Trophoblast cell (in vitro differentiated cells and primary cell): ENCODE measurements at regions not wholly inside any gene's neighbourhood (a gene's known extent, or its start where the extent isn't known, plus 50 kb on each side); places are given as distances from the start of the nearest gene placed in this dataset.

ENCODE experiments used
- DNase-seq, 2 donors: peaks; one replicate each; pipeline ENCODE4 v3.0.0-alpha.2; 2016
- H2AFZ ChIP-seq: 2 replicates; pipeline ENCODE4 v1.6.1; 2013; ENCODE audit warnings: low read length, moderate library complexity, mild to moderate bottlenecking; ENCODE audit not compliant: insufficient read depth, poor library complexity
- H2AK5ac ChIP-seq: 2 replicates; pipeline ENCODE4 v1.6.1; 2013; ENCODE audit warnings: mild to moderate bottlenecking, low read length
- H2BK120ac ChIP-seq: 2 replicates; pipeline ENCODE4 v1.6.1; 2013; ENCODE audit warnings: low read length, mild to moderate bottlenecking, moderate library complexity; ENCODE audit not compliant: insufficient read depth, poor library complexity
- H2BK12ac ChIP-seq: 2 replicates; pipeline ENCODE4 v1.6.1; 2013; ENCODE audit warnings: mild to moderate bottlenecking, low read length, moderate library complexity
- H2BK5ac ChIP-seq: 2 replicates; pipeline ENCODE4 v1.6.1; 2013; ENCODE audit warnings: low read length, low read depth, moderate library complexity, mild to moderate bottlenecking; ENCODE audit not compliant: poor library complexity
- H3K14ac ChIP-seq: 2 replicates; pipeline ENCODE4 v1.6.1; 2013; ENCODE audit warnings: mild to moderate bottlenecking, low read length
- H3K18ac ChIP-seq: 2 replicates; pipeline ENCODE4 v1.6.1; 2013; ENCODE audit warnings: mild to moderate bottlenecking, low read length
- H3K23ac ChIP-seq: 2 replicates; pipeline ENCODE4 v1.6.1; 2013; ENCODE audit warnings: low read length
- H3K27ac ChIP-seq: 2 replicates; pipeline ENCODE4 v1.5.1; 2013; ENCODE audit warnings: low read depth, mild to moderate bottlenecking, inconsistent platforms, low read length, moderate library complexity
- H3K27me3 ChIP-seq: 2 replicates; pipeline ENCODE4 v1.6.1; 2013; ENCODE audit warnings: inconsistent platforms, mild to moderate bottlenecking, low read length, moderate library complexity; ENCODE audit not compliant: insufficient read depth
- H3K36me3 ChIP-seq, 2 experiments: 1 replicate in 1 of 2; 2 replicates in 1 of 2; pipeline ENCODE4 v1.6.1; 2013; ENCODE audit warnings: low read length in 2 of 2, mild to moderate bottlenecking in 2 of 2, moderate library complexity in 1 of 2; ENCODE audit not compliant: insufficient read depth in 2 of 2, control insufficient read depth in 1 of 2
- H3K4ac ChIP-seq: 2 replicates; pipeline ENCODE4 v1.6.1; 2013; ENCODE audit warnings: low read depth, mild to moderate bottlenecking, low read length, moderate library complexity
- H3K4me1 ChIP-seq, 2 experiments: 1 replicate in 1 of 2; 2 replicates in 1 of 2; pipeline ENCODE4 v1.6.1; 2013; ENCODE audit warnings: low read length in 2 of 2, mild to moderate bottlenecking in 2 of 2, moderate library complexity in 1 of 2; ENCODE audit not compliant: insufficient read depth in 2 of 2, control insufficient read depth in 1 of 2
- H3K4me2 ChIP-seq: 2 replicates; pipeline ENCODE4 v1.6.1; 2013; ENCODE audit warnings: inconsistent platforms, mild to moderate bottlenecking, low read length, moderate library complexity
- H3K4me3 ChIP-seq: 2 replicates; pipeline ENCODE4 v1.5.1; 2013; ENCODE audit warnings: mild to moderate bottlenecking, low read depth, low read length, inconsistent platforms
- H3K79me1 ChIP-seq: one replicate; pipeline ENCODE4 v1.6.1; 2013; ENCODE audit warnings: low read length
- H3K79me2 ChIP-seq: 2 replicates; pipeline ENCODE4 v1.6.1; 2013; ENCODE audit warnings: low read length, mild to moderate bottlenecking; ENCODE audit not compliant: control insufficient read depth, insufficient read depth, poor library complexity
- H3K9ac ChIP-seq: 2 replicates; pipeline ENCODE4 v1.6.1; 2013; ENCODE audit warnings: mild to moderate bottlenecking, low read length
- H3K9me3 ChIP-seq: 2 replicates; pipeline ENCODE4 v1.6.1; 2013; ENCODE audit warnings: low read depth, mild to moderate bottlenecking, control low read depth, inconsistent platforms, low read length; ENCODE audit not compliant: insufficient read depth
- H4K12ac ChIP-seq: 2 replicates; pipeline ENCODE4 v1.6.1; 2013; ENCODE audit warnings: low read depth, mild to moderate bottlenecking, low read length, moderate library complexity
- H4K8ac ChIP-seq: 2 replicates; pipeline ENCODE4 v1.6.1; 2013; ENCODE audit warnings: low read depth, mild to moderate bottlenecking, low read length, moderate library complexity
- H4K91ac ChIP-seq: one replicate; pipeline ENCODE4 v1.6.1; 2013; ENCODE audit warnings: low read depth, mild to moderate bottlenecking, low read length, moderate library complexity
- WGBS: extraction: QIAGEN DNeasy Blood & Tissue Kit; methylation state at CpG from one replicate; pipeline ENCODE4 v1.1.7; 2013; ENCODE audit warnings: missing lambda C conversion rate; ENCODE audit not compliant: insufficient read length, insufficient coverage; ENCODE audit errors: extremely low coverage; 5-methylcytosine and 5-hydroxymethylcytosine counted together

DNA sequence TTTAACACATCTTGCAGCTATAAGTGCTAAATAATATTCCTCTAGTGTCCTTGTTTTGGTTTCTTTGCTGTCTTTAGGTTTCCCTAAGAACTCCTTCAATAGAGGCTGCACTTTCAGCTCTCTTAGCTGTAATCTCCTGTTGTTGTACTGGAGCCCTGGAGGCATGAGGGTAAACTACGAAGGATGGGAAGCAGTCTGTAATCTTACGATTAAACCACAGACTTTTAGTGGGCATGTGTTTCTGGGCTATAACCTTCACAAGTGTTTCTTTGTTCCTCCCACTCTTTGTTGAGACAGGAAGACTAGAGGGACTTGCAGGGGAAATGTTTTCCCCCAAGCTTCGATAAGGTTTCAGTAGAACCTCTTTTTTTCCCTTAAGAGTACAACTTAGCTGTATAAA lies 1058.1 kb downstream of the NSUN3 start:
- H3K4ac ChIP-seq: no peak overlapping the region
- no peaks in the 10 kb centered on the region for H3K79me1 ChIP-seq
- no peak overlapping the region for H3K9ac ChIP-seq
- H4K12ac ChIP-seq: no peak overlapping the region
- no peak overlapping the region for H3K4me3 ChIP-seq
- no peaks in the 10 kb centered on the region for H3K36me3 ChIP-seq
- H3K4me1 ChIP-seq: no peaks in the 10 kb centered on the region
- no peak overlapping the region for H2AFZ ChIP-seq
- no peak overlapping the region for H4K91ac ChIP-seq
- no peak overlapping the region for H3K27ac ChIP-seq
- H3K4me2 ChIP-seq: no peak overlapping the region
- H2AK5ac ChIP-seq: no peak overlapping the region
- H3K79me2 ChIP-seq: no peaks in the 10 kb centered on the region
- WGBS: no CpG with 5 or more reads among the region's 3 CpGs
- no peak overlapping the region for H3K23ac ChIP-seq
- no peak overlapping the region for H4K8ac ChIP-seq
- H3K18ac ChIP-seq: no peak overlapping the region
- no peak overlapping the region for H3K14ac ChIP-seq
- no peaks in the 10 kb centered on the region for H3K27me3 ChIP-seq
- H2BK120ac ChIP-seq: no peak overlapping the region
- no peak for DNase-seq
- no peaks in the 10 kb centered on the region for H3K9me3 ChIP-seq
- no peak overlapping the region for H2BK12ac ChIP-seq
- H2BK5ac ChIP-seq: no peak overlapping the region

DNA sequence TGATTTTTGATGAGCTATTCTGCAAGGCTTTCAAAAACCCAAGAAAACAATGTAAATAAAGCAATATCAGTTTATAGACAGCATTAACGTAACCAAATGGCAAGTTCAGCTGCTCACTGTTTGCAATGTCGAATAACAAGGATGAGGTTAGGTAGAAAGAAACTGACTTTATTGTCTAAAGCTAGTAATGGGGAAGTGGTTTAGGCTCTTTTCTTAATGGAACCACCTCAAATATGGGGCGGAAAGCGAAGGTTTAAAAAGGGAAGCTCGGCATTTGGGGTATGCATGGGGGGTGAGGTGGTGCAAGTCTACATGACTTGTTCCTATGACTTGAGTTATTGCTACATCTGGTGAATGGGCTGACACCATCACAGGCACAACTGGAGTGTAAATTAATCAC lies 1060.2 kb downstream of the NSUN3 start:
- Histone ChIP-seq H2BK120ac (no peak overlapping the region), H4K91ac (no peak overlapping the region), H3K4me2 (no peak overlapping the region)

DNA sequence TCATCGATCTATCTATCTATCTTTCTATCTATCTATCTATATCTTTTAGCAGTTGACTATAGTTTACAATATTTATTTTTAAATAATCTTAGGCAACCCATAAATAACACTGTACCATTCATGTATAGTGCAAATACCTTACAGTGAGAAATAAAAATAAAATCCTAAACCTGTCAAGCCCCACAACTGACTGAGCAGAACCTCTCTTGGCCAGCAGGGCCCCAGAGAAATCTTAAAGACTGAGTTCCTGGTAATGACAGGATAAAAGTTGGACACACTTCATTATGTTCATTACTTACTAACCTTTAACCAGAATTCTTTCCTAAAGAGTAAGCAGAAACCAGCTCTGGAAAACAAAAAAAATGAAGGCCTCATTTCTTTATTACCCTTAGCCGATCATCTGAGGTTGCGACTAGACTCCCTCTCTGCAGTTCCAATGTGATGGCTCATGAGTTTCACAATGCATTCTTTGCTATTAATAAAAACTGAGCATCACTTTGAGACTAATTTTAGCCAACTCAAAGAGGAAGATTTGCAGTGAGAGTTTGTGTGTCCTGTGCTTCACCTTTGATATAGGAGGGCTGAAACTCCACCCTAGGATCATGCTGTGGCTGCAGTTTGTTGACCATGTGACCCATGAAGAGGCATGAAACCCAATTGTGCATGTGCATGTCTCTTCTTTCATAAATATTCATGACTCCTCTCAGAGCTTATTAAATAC lies 1072.0 kb downstream of the NSUN3 start:
- no peak for DNase-seq
- H2AFZ ChIP-seq: no peak overlapping the region
- no peak overlapping the region for H2AK5ac ChIP-seq
- no peak overlapping the region for H3K23ac ChIP-seq
- H3K4me1 ChIP-seq: no peaks in the 10 kb centered on the region
- H3K27me3 ChIP-seq: no peaks in the 10 kb centered on the region
- H3K14ac ChIP-seq: no peak overlapping the region
- H3K18ac ChIP-seq: no peak overlapping the region
- no peak overlapping the region for H3K4ac ChIP-seq
- H4K91ac ChIP-seq: no peak overlapping the region
- no peak overlapping the region for H4K12ac ChIP-seq
- no peak overlapping the region for H2BK5ac ChIP-seq
- H2BK12ac ChIP-seq: no peak overlapping the region
- no peak overlapping the region for H3K4me3 ChIP-seq
- no peak overlapping the region for H4K8ac ChIP-seq
- H3K36me3 ChIP-seq: no peaks in the 10 kb centered on the region
- H3K79me2 ChIP-seq: no peaks in the 10 kb centered on the region
- no peak overlapping the region for H3K9ac ChIP-seq
- no peak overlapping the region for H3K27ac ChIP-seq
- H3K4me2 ChIP-seq: no peak overlapping the region
- WGBS: no CpG with 5 or more reads among the region's 3 CpGs
- no peak overlapping the region for H2BK120ac ChIP-seq
- H3K79me1 ChIP-seq: no peaks in the 10 kb centered on the region
- no peaks in the 10 kb centered on the region for H3K9me3 ChIP-seq

More for the DNA sequence above, 1060.2 kb downstream of the NSUN3 start:
- H3K4me1 ChIP-seq: no peaks in the 10 kb centered on the region
- no peaks in the 10 kb centered on the region for H3K79me2 ChIP-seq
- no peaks in the 10 kb centered on the region for H3K9me3 ChIP-seq
- no CpG with 5 or more reads among the region's 5 CpGs for WGBS
- no peak overlapping the region for H3K4ac ChIP-seq
- H2BK12ac ChIP-seq: no peak overlapping the region
- no peaks in the 10 kb centered on the region for H3K36me3 ChIP-seq
- H3K79me1 ChIP-seq: no peaks in the 10 kb centered on the region
- H3K9ac ChIP-seq: no peak overlapping the region
- H4K12ac ChIP-seq: no peak overlapping the region
- no peak for DNase-seq
- no peak overlapping the region for H3K23ac ChIP-seq
- H3K18ac ChIP-seq: no peak overlapping the region
- H3K14ac ChIP-seq: no peak overlapping the region
- H3K27ac ChIP-seq: no peak overlapping the region
- no peak overlapping the region for H2AK5ac ChIP-seq
- no peak overlapping the region for H2BK5ac ChIP-seq
- no peaks in the 10 kb centered on the region for H3K27me3 ChIP-seq
- H3K4me3 ChIP-seq: no peak overlapping the region
- H4K8ac ChIP-seq: no peak overlapping the region
- no peak overlapping the region for H2AFZ ChIP-seq

DNA sequence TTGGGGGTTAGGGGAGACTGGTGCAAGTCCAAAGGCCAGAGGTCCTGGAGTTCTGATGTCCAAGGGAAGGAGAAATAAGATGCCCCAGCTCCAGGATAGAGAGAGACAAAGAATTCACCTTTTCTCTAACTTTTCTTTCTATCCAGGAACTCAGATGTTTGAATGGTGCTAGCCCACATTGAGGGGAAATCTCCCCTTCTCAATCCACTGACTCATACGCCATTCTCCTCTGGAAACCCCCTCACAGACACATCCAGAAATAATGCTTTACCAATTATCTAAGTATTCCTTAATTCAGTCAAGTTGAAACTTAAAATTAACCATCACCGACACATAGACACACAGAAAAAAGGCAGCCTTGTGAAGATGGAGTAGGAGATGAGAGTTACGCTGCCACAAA lies 1085.2 kb downstream of the NSUN3 start:
- no peak overlapping the region for H2AFZ ChIP-seq
- H3K4me3 ChIP-seq: no peak overlapping the region
- H2BK5ac ChIP-seq: no peak overlapping the region
- H3K18ac ChIP-seq: no peak overlapping the region
- no peak for DNase-seq
- no peaks in the 10 kb centered on the region for H3K9me3 ChIP-seq
- no peaks in the 10 kb centered on the region for H3K4me1 ChIP-seq
- H4K91ac ChIP-seq: no peak overlapping the region
- no CpG with 5 or more reads among the region's 3 CpGs for WGBS
- no peak overlapping the region for H3K4me2 ChIP-seq
- no peaks in the 10 kb centered on the region for H3K79me2 ChIP-seq
- no peaks in the 10 kb centered on the region for H3K27me3 ChIP-seq
- no peak overlapping the region for H4K8ac ChIP-seq
- H2BK12ac ChIP-seq: no peak overlapping the region
- H3K79me1 ChIP-seq: no peaks in the 10 kb centered on the region
- H3K14ac ChIP-seq: no peak overlapping the region
- no peak overlapping the region for H2AK5ac ChIP-seq
- H3K27ac ChIP-seq: no peak overlapping the region
- no peak overlapping the region for H3K9ac ChIP-seq
- no peaks in the 10 kb centered on the region for H3K36me3 ChIP-seq
- H3K4ac ChIP-seq: no peak overlapping the region
- H2BK120ac ChIP-seq: no peak overlapping the region
- H3K23ac ChIP-seq: no peak overlapping the region
- no peak overlapping the region for H4K12ac ChIP-seq
